GM23248 (cell line): ENCODE measurements at regions not wholly inside any gene's neighbourhood (a gene's known extent, or its start where the extent isn't known, plus 50 kb on each side); places are given as distances from the start of the nearest gene placed in this dataset.

Source experiments
- EZH2 ChIP-seq: fragments of 200-600 bp; sonication (generic); IDR thresholded peaks from 2 replicates; pipeline ENCODE4 v1.6.1; 2018; ENCODE audit warnings: antibody characterized with exemption, mild to moderate bottlenecking; ENCODE audit not compliant: insufficient read depth, poor library complexity, severe bottlenecking
- EZH2phosphoT487 ChIP-seq: fragments of 200-600 bp; sonication (generic); IDR thresholded peaks from 2 replicates; pipeline ENCODE4 v1.6.1; 2018; ENCODE audit warnings: antibody characterized with exemption, moderate library complexity, mild to moderate bottlenecking, low read depth; ENCODE audit not compliant: insufficient read depth

DNA sequence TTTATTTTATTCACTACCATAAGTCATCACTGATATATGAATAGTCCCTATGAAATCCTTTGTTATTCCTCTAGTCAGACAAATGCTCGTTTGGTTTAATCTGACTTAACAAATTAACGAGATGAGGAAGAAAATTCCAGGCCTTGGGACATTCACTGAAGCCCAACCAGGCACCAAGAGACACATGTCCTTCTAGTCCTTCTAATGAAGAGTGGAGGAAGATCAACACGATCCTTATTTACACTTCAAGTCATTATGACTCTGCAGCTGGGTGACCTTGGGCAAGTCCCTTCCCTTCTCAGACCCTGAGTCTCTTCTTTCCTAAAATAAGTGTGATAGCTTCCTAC, 117.5 kb downstream of the CEBPB start:
- no peak for TF ChIP-seq EZH2
- no peak for TF ChIP-seq EZH2phosphoT487
